HG03521 (cell line): ENCODE measurements at regions not wholly inside any gene's neighbourhood (a gene's known extent, or its start where the extent isn't known, plus 50 kb on each side); places are given as distances from the start of the nearest gene placed in this dataset.
"Not testable (repeated sequence)": the region's sequence is repeated elsewhere in the genome, so short reads cannot be mapped to it uniquely, and the experiment has no call there.

ENCODE experiments used
- ATAC-seq: cut with Tn5 transposase; IDR thresholded peaks from one replicate; pipeline ENCODE4 v1.9.1; 2021; ENCODE audit warnings: mild to moderate bottlenecking, moderate library complexity; ENCODE audit not compliant: unreplicated experiment

DNA sequence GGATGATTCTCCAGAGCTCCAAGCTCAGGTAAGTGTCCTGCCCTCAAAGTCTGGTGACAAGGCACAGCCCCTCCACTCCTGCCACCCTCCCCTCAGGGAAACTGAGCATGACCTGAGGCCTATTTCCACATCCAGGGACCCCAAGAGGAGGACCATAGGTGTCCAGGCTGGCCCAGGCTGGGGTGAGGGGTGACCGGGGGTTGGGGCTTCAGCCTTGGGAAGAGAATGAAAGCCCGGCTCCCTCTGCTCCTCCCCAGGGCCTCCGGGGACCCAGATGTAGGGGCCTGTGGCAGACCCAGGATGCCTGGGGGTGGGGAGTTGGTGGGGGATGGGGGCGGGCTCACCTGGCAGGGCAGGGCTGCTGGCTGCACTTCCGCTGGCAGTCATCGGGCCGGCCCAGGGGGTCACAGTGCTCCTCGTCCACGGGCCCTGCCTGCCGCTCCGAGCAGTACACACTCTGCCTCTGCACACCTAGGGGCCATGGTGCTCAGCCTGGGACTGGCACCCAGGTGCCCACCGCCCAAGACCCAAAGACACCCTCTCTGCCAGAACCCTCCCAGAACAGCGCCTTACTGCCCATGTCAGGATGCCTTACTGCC, 116.5 kb upstream of the AKAP13 start:
- not testable (repeated sequence) for ATAC-seq

DNA sequence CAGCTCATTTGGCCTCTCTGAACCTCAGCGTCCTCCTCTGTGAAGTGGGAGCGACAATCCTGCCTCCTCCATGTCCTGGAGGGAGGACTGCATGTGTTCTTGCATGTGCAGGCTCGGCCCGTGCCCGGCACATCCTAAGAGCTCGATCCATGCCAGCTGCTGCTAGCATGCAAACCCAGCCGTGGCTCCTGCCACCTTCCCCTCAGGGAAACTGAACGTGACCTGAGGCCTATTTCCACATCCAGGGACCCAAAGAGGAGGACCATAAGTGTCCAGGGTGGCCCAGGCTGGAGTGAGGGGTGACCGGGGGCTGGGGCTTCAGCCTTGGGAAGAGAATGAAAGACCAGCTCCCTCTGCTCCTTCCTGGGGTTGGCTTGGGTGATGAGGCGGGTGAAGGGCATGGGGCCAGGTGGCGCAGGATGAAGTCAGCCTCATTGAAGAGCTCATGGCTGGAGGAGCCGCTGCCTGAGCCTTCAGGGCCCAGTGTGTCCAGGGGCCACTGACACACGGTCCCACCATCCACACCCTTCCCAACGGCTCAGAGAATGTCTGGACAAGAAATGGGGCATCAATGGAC, 115.7 kb upstream of the AKAP13 start:
- not testable (repeated sequence) for ATAC-seq

DNA sequence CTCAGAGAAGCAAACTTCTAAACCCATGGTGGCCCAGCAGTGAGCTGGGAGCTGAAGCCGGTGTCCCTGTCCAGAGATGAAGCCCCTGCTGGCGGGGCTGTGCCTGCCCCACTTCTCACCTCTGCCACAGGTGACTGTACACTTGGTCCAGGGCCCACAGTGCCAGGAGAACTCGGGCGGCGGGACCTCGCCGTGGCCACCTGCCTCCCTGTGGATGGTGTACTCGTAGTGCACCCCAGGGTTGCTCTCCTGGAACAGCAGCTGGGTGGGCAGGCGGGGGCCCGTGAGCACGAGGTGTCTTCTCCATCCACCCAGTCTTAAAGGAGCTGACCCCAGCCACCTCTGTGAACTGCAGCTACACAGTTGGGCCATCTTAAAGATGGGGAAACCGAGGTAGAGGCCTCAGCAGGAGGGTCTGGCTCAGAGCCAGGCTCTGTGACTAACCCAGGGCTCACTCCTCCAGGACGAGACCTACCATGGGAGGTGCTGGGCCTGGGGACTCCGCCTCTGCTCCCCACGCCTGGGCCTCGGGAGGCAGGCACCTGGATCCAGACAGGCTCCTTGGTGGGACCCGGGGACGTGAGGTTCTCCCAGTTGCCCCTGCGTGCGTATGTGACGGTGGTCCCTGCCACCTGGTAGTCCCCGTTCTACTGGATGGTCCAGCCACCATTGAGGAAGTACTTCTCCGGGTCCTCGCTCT, 113.1 kb upstream of the AKAP13 start:
- not testable (repeated sequence) for ATAC-seq

DNA sequence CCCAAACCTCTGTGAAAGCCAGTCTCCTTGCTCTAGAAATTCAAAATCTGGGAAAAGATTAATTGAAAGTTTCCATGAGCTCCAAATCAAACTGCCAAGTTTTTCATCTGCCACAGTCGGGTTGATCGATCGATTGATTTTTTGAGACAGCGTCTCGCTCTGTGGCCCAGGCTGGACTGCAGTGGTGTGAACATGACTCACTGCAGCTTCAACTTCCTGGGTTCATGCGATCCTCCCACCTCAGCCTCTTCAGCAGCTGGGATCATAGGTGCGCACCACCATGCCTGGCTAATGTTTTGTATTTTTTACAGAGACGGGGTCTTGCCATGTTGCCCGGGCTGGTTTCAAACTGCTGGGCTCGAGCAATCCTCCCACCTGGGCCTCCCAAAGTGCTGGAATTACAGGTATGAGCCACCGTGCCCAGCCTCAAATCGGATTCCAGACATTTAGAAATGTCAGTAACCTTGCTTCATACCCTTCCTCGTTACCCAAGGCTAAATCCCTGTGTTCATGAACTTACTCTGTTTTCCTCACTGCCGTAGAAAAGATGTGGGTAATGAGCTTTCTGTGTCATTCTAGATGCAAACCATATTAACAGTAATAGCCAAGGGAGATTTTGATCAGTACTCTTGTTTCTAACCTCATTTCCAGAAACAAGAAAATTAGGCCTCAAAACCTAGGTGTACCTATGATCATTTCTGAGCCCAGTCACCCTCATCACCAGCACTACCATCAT, 105.9 kb upstream of the AKAP13 start:
- ATAC-seq = no peak

DNA sequence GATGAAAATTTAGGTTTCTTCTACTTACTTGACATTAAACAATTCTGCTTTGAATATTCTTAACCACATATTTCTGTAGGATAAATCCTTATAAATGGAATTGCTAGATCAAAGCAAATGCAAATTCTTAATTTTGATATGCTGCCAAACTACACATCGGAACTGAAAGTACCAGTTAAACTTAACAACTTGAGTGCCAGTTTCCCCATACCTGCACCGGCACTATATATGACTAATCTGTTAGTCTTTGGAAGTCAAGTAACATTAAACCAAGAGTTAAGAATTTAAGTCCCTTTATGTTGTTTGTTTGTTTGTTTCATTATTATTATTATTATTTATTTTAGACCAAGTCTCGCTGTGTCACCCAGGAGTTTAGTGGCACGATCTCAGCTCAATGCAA, 103.9 kb upstream of the AKAP13 start:
- no peak for ATAC-seq

DNA sequence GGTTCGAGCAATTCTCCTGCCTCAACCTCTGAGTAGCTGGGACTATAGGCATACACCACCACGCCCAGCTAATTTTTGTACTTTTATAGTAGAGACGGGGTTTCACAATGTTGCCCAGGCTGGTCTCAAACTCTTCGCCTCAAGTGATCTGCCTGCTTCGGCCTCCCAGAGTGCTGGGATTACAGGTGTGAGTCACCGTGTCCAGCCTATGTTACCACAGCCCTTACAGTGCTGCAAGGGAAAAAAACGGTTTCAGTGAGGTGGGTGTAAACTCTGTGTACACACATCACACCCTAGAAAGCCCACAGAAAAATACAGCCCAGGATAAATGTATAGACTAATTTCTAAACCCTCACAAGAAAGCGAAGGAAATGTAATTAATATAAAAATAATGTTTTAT, 103.5 kb upstream of the AKAP13 start:
- ATAC-seq = no peak

DNA sequence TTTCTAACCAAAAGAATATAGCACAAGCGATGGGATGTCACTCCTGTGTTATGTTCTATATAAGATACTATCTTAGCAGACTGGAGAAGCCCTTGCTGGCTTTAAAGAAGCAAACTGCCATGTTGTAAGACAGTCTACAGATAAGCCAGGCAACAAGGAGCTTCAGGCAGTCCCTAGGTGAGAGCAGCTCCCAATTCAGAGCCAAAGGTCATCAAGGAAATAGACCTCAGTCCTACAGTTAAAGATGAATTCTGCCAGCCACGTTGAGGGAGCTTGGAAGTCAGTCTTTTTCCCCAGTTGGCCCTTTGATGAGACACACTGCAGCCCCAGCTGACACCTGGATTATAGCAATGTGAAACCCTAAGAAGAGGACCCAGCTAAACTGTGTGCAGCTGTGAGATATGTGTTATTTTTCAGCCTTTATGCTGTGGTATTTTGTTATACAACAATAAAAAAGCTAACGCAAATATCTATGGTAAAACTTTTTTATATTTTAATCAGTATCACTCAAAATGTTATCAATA, 102.5 kb upstream of the AKAP13 start:
- no peak for ATAC-seq

DNA sequence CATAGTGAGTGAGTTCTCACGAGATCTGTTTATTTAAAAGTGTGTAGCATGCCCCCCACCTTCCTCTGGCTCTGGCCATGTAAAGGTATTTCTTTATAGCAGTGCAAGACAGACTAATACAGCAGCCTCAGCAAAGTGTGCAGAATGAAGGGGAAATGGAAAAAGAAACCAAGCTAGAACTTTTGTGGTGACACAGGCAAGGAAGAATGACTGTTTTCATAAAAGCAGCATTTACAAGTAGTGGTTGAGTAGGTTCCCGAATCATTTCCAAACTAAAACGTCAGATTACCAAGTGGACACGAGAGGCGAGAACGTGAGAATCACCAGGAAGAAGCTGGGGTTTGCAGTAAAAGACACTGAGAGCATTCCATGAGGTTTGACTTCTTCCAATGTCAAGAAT, 100.2 kb upstream of the AKAP13 start:
- no peak for ATAC-seq

DNA sequence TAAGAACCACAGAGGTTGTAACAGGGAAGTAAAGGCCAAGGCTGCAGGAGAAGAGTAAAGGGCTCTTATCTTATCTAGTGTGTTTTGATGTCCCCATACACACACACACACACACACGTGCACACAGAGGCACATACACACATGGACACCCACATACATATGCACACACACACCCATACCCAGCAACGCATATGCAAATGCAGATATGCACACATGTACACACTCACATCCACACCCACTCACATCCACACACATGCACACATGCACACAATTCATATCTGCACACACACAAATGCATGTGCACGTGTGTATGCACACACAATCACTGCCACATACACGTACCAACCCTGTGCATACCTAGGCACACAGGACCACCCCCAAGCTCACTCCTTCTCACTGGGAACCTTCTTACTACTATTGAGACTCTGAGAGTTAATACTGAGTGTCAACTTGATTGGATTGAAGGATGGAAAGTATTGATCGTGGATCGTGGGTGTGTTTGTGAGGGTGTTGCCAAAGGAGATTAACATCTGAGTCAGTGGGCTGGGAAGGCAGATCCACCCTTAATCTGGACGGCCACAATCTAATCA, 99.0 kb upstream of the AKAP13 start:
- no peak for ATAC-seq

DNA sequence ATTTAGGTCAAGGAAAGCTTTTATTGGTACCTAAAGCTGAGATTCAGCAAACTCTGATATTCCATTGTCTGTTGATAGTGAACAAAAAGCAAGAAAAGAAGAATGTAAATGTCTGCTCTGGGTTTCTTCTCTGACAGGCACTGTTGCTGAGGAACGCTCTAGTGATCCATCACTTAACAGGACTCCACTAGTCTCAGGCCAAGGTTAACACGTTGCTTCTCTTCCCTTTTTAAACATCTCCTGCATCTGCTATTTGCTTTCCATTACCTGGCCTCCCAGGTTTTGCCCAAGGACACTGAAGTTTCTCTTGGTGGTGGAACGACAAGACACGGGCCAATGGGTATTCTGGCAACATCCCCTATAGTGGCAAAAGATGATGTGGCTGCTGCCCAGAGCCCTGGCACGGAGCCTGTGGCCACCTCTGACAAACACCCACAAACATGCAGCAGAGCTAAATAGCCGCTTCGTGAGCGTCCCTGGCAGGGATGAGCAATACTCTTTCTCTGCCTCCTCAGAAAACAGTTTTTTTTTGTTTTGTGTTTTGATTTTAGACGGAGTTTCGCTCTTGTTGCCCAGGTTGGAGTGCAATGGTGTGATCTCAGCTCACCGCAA, 97.8 kb upstream of the AKAP13 start:
- ATAC-seq = no peak

DNA sequence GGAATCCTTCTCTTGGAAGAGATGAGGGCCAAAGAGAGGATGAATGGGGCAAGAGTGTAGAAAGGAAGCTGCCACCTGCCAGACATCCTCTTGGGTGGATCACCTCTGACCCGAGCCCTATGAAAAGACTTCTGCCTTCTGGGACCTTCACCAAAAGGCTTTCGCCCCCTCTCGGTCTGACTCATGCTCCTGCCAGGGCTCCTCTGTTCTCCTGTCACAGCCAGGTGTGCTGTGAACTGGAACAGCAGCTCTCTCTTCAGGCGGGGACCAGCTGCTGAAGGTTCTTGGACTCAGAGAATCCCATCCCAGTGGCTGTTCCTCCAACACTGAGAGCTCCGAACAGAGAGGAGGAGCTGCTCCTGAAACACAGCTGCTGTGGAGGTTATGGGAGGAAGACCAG, 96.6 kb upstream of the AKAP13 start:
- peak; percentile 61 for ATAC-seq

DNA sequence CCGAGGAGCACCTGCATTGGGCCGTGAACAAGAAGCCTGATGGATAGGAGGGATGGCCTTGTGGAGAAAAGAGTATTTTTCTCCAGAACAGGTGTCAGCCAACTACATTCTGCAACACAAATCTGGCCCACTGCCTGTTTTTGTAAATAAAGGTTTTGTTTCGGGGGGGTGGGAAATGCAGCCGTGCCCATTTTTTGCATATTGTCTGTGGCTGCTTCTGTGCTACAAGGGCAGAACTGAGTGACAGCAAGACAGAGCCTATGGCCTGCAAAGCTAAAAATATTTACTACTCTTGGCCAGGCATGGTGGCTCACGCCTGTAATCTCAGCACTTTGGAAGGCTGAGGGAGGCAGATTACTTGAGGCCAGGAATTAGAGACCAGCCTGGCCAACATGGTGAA, 95.9 kb upstream of the AKAP13 start:
- ATAC-seq = peak; percentile 71

DNA sequence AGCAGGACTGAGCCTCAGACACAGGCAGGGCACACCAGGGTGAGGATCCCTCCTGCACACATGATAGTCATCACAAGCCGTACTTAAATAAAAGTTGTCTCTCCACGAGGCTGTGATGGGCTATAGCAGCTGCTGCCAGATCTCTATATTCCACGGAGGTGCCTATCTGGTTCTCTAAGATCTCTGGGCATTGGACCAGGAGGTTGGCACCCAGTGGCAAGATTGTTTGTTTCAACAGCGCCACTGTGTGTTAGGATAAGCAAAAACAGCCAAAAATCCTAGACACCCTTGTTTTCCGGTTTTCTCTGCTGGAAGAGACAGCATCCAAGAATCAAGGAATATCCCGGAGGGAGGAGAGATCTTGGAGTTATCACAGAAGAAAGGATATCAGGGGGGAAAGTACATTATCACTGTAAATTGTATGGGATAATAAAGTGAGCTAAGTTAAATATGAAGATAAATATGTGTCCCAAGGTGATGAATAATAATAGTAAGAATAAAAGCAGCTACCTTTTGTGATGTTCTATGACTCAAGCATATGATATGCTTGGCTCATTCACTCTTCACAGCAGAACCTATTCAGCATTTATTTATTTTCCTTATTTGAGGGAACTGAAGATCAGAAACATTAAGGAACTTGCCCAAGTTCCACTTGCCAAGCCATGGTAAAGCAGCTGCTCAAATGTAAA, 90.6 kb upstream of the AKAP13 start:
- no peak for ATAC-seq

DNA sequence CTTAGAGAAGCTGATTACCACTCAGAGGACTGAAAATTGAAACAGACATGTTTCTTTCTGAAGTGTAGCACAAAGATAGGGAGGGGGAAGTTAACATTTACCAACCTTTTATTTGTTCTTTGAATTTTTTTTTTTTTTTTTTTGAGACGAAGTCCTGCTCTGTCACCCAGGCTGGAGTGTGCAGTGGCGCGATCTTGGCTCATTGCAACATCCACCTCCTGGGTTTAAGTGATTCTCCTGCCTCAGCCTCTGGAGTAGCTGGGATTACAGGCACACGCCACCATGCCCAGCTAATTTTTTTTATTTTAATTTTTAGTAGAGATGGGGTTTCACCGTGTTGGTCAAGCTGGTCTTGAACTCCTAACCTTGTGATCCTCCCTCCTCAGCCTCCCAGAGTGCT, 87.8 kb upstream of the AKAP13 start:
- not testable (repeated sequence) for ATAC-seq

DNA sequence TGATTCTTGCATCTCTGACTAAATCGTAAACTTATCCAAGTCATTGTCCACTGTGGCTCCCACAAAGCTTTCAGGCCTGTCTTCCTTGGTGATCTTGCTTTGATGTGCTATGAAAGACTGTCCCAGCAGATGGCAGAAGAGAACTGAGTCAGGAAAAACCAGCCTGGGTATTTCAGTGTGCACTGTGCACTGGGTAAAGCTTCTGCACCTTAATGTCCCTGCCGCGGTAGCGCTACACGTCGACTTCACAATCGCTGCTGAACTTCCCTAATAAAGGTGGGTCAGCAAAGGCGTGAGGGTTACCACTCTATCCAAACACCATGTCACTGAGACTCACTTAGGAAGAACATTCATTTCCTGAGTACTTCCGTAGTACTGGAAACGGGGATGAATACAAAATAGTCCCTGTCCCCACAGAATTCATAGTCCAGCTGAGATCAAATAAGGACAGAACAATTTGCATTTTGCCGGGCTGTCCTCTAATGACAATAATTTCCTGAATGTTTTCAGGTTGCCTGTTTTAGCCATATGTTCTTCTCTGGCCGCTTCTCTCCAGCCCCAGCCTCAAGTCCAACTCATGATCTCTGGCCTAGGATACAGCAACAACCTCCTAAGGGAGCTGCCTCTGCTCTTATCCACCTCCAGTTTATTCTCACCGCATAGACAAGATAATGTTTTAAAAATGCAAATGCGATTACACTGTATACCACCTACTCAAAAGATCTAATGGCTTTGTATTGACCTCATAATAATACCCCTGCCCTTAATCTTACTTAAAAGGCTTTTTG, 83.6 kb upstream of the AKAP13 start:
- ATAC-seq = peak; percentile 83

DNA sequence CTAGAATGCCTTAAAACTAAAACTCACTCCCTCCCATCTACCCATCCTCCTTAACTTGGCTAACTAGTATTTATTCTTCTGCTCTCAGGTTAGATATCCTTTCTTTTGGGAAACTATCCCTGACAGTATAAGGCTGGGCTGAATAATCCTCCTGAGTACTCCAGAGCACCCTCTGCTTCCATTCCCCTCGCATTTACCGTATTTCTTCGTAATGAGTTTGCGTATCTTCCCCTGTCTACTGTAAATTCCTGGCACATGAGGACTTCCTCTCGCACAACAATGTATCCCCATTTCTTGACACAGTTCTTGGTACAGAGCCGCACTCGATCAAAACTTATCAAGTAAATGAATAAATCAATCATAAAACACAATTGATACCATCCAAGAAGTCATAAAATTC, 82.9 kb upstream of the AKAP13 start:
- no peak for ATAC-seq

DNA sequence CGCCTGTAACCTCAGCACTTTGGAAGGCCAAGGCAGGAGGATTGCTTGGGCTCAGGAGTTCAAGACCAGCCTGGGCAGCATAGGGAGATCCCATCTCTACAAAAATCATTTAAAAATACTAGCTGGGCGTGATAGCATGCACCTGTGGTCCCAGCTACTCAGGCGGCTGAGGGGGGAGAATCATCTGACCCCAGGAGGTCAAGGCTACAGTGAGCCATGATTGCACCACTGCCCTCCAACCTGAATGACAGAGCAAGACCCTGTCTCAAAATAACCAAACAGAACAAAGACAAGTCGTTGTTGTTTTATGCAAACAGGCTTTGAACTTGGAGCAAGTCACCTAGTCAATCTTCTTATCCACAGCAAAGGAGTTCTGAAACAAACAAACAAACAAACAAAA, 82.0 kb upstream of the AKAP13 start:
- no peak for ATAC-seq

DNA sequence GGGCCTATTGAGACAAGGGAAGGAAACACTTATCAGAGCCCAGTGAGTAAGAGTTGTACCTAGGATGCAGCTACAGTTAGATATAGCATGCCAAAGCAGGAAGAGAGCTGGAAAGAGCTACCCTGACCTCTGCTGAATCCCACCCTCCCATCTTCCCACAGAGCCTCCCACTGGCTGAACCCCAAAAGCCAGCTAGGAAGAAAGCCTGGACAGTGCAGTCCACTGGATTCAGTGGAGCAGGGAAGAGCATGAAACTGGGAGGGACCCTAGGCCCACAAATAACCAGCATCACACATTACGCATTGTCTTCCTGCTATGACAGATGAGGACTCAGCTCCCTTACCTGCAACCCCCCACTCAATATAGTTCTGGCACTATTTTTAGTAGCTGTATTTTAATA, 81.5 kb upstream of the AKAP13 start:
- ATAC-seq = no peak

DNA sequence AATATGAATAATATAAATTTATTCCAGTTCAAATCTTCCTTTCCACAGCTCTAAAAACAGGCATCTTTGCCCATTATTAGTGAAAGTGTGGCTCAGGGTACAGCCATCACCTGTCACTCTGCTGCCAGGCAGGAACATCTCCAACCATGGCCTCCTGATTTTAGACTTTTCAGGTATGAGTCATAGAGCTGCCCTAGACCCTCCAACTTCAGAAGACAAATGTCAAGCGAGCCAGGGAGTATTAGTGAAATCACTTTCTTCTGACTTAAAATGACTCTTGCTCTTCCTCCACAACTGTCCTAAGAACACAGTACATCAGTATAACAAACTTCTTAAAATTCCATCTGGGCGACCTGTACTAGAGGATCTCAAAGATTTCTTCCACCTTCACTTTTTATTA, 78.1 kb upstream of the AKAP13 start:
- no peak for ATAC-seq
